IMR-90 (cell line): ENCODE measurements at regions not wholly inside any gene's neighbourhood (a gene's known extent, or its start where the extent isn't known, plus 50 kb on each side); places are given as distances from the start of the nearest gene placed in this dataset.

ENCODE experiments used
- ATAC-seq: fragments of 200-7000 bp; cut with Tn5 transposase; 2 replicates; pipeline ENCODE4 v1.9.1; 2020; ENCODE audit warnings: low read depth, mild to moderate bottlenecking, moderate library complexity
- BruUV-seq: library from RNA; stranded (reverse); fragments of 400-500 nt; replicated peaks from 2 replicates; lab custom pipeline; 2021; lab: Mats Ljungman, UMichigan
- CTCF ChIA-PET: fragments of 300-600 bp; formaldehyde crosslinking; extraction: SDS; loops from one replicate; lab custom pipeline; 2021; ENCODE audit warnings: antibody characterized with exemption; lab: Yijun Ruan, JAX
- POLR2A ChIA-PET: fragments of 300-600 bp; sonication (Branson Sonifier 250); formaldehyde crosslinking; loops from one replicate; lab custom pipeline; 2022; ENCODE audit warnings: antibody characterized with exemption; ENCODE audit not compliant: unreplicated experiment; lab: Charles Lee
- DNase-seq: peaks from one replicate; pipeline ENCODE4 v3.0.0; 2013
- H2AFZ ChIP-seq: replicated peaks from 2 replicates; pipeline ENCODE3; 2013; ENCODE audit warnings: low read length, mild to moderate bottlenecking; ENCODE audit not compliant: poor library complexity
- H2AK5ac ChIP-seq: 2 replicates; pipeline ENCODE4 v1.6.1; 2013; ENCODE audit warnings: low read depth, low read length, inconsistent platforms
- H2AK9ac ChIP-seq: replicated peaks from 2 replicates; pipeline ENCODE3; 2013; ENCODE audit warnings: mild to moderate bottlenecking, low read depth, low read length, moderate library complexity; ENCODE audit not compliant: poor library complexity
- H2BK120ac ChIP-seq: 2 replicates; pipeline ENCODE4 v1.6.1; 2013; ENCODE audit warnings: low read depth, low read length, inconsistent platforms
- H2BK15ac ChIP-seq: 3 replicates; pipeline ENCODE4 v1.6.1; 2013; ENCODE audit warnings: low read depth, low read length, inconsistent platforms
- H2BK20ac ChIP-seq: 2 replicates; pipeline ENCODE4 v1.6.1; 2013; ENCODE audit warnings: low read depth, mild to moderate bottlenecking, inconsistent platforms, low read length, moderate library complexity
- H2BK5ac ChIP-seq: 2 replicates; pipeline ENCODE4 v1.6.1; 2013; ENCODE audit warnings: mild to moderate bottlenecking, low read depth, low read length, inconsistent platforms; ENCODE audit not compliant: poor library complexity, severe bottlenecking
- H3K14ac ChIP-seq: replicated peaks from 2 replicates; pipeline ENCODE4 v1.6.1; 2013; ENCODE audit warnings: low read depth, low read length, inconsistent platforms
- H3K18ac ChIP-seq: 2 replicates; pipeline ENCODE4 v1.6.1; 2013; ENCODE audit warnings: low read depth, low read length, control low read depth
- H3K23ac ChIP-seq: 2 replicates; pipeline ENCODE4 v1.6.1; 2013; ENCODE audit warnings: low read depth, low read length, inconsistent platforms
- H3K27ac ChIP-seq: 2 replicates; pipeline ENCODE4 v1.5.1; 2013; ENCODE audit warnings: mild to moderate bottlenecking, control low read depth, low read length; ENCODE audit not compliant: insufficient read depth
- H3K27me3 ChIP-seq: 2 replicates; pipeline ENCODE4 v1.6.1; 2013; ENCODE audit warnings: low read length; ENCODE audit not compliant: control insufficient read depth, insufficient read depth
- H3K36me3 ChIP-seq: 2 replicates; pipeline ENCODE4 v1.6.1; 2013; ENCODE audit warnings: low read length, mixed read lengths; ENCODE audit not compliant: control insufficient read depth, insufficient read depth
- H3K4ac ChIP-seq: 2 replicates; pipeline ENCODE4 v1.6.1; 2013; ENCODE audit warnings: low read depth, low read length, inconsistent platforms
- H3K4me1 ChIP-seq: 2 replicates; pipeline ENCODE4 v1.6.1; 2013; ENCODE audit warnings: low read length, mixed read lengths; ENCODE audit not compliant: control insufficient read depth, insufficient read depth
- H3K4me2 ChIP-seq: 2 replicates; pipeline ENCODE4 v1.6.1; 2013; ENCODE audit warnings: low read depth, mild to moderate bottlenecking, control low read depth, low read length, moderate library complexity
- H3K4me3 ChIP-seq: 2 replicates; pipeline ENCODE4 v1.5.1; 2013; ENCODE audit warnings: low read depth, mild to moderate bottlenecking, control low read depth, low read length, moderate library complexity; ENCODE audit not compliant: insufficient read depth
- H3K56ac ChIP-seq: 2 replicates; pipeline ENCODE4 v1.6.1; 2013; ENCODE audit warnings: low read length, inconsistent platforms; ENCODE audit not compliant: insufficient read depth; ENCODE audit errors: extremely low read depth
- H3K79me1 ChIP-seq, 2 experiments: 2 replicates each; pipeline ENCODE4 v1.6.1; 2013; ENCODE audit warnings: low read length in 2 of 2, inconsistent platforms in 1 of 2, low read depth in 1 of 2
- H3K9ac ChIP-seq: 2 replicates; pipeline ENCODE4 v1.6.1; 2013; ENCODE audit warnings: low read depth, low read length, control low read depth
- H3K9me1 ChIP-seq: 2 replicates; pipeline ENCODE4 v1.6.1; 2013; ENCODE audit warnings: low read length, inconsistent platforms; ENCODE audit not compliant: insufficient read depth
- H3K9me3 ChIP-seq: 2 replicates; pipeline ENCODE4 v1.6.1; 2013; ENCODE audit warnings: low read length; ENCODE audit not compliant: control insufficient read depth, insufficient read depth
- H4K20me1 ChIP-seq: 2 replicates; pipeline ENCODE4 v1.6.1; 2013; ENCODE audit warnings: low read length, inconsistent platforms; ENCODE audit not compliant: insufficient read depth
- H4K5ac ChIP-seq: 2 replicates; pipeline ENCODE4 v1.6.1; 2013; ENCODE audit warnings: mild to moderate bottlenecking, low read depth, low read length, control low read depth
- H4K8ac ChIP-seq, 2 experiments: 2 replicates each; pipeline ENCODE4 v1.6.1; 2013; ENCODE audit warnings: low read depth in 2 of 2, low read length in 2 of 2, control low read depth in 1 of 2, inconsistent platforms in 1 of 2
- H4K91ac ChIP-seq: 2 replicates; pipeline ENCODE4 v1.6.1; 2013; ENCODE audit warnings: low read depth, low read length, inconsistent platforms; ENCODE audit not compliant: insufficient read depth
- BHLHE40 ChIP-seq: fragments of 150-350 bp; IDR thresholded peaks from 2 replicates; pipeline ENCODE4 v1.6.1; 2016; ENCODE audit warnings: mild to moderate bottlenecking, low read depth, low read length
- CEBPB ChIP-seq: IDR thresholded peaks from 2 replicates; pipeline ENCODE4 v1.6.1; 2012; ENCODE audit warnings: low read depth, low read length, improper control_type of control experiment
- CHD1 ChIP-seq: IDR thresholded peaks from 2 replicates; pipeline ENCODE4 v1.6.1; 2012; ENCODE audit warnings: low read depth, low read length, improper control_type of control experiment
- CTCF ChIP-seq: conservative IDR thresholded peaks from 2 replicates; pipeline ENCODE4 v1.5.1; 2012; ENCODE audit warnings: mild to moderate bottlenecking, low read depth, low read length, improper control_type of control experiment
- ELK1 ChIP-seq: fragments of 150-350 bp; IDR thresholded peaks from 2 replicates; pipeline ENCODE4 v1.6.1; 2016; ENCODE audit warnings: low read depth, mild to moderate bottlenecking, low read length, moderate library complexity, borderline replicate concordance
- FOS ChIP-seq: fragments of 150-350 bp; IDR thresholded peaks from 2 replicates; pipeline ENCODE4 v1.6.1; 2016; ENCODE audit warnings: low read depth, low read length
- MAFK ChIP-seq: IDR thresholded peaks from 2 replicates; pipeline ENCODE4 v1.6.1; 2012; ENCODE audit warnings: low read depth, low read length, improper control_type of control experiment
- MAZ ChIP-seq: IDR thresholded peaks from 2 replicates; pipeline ENCODE4 v1.6.1; 2012; ENCODE audit warnings: low read depth, mild to moderate bottlenecking, low read length, improper control_type of control experiment, moderate library complexity, borderline replicate concordance
- MXI1 ChIP-seq: IDR thresholded peaks from 2 replicates; pipeline ENCODE4 v1.6.1; 2012; ENCODE audit warnings: low read depth, mild to moderate bottlenecking, low read length, moderate library complexity, borderline replicate concordance
- NFE2L2 ChIP-seq: fragments of 150-350 bp; IDR thresholded peaks from 2 replicates; pipeline ENCODE4 v1.6.1; 2016; ENCODE audit warnings: low read depth, mild to moderate bottlenecking, low read length
- POLR2A ChIP-seq: IDR thresholded peaks from 2 replicates; pipeline ENCODE4 v1.6.1; 2012; ENCODE audit warnings: mild to moderate bottlenecking, low read depth, low read length
- RAD21 ChIP-seq: IDR thresholded peaks from 2 replicates; pipeline ENCODE4 v1.6.1; 2012; ENCODE audit warnings: low read length, improper control_type of control experiment
- RCOR1 ChIP-seq: IDR thresholded peaks from 2 replicates; pipeline ENCODE4 v1.6.1; 2012; ENCODE audit warnings: mild to moderate bottlenecking, low read length, improper control_type of control experiment; ENCODE audit not compliant: insufficient replicate concordance
- RFX5 ChIP-seq: IDR thresholded peaks from 2 replicates; pipeline ENCODE4 v1.8.0; 2012; ENCODE audit warnings: low read depth, mild to moderate bottlenecking, low read length, moderate library complexity
- SMC3 ChIP-seq: fragments of 150-350 bp; IDR thresholded peaks from 2 replicates; pipeline ENCODE4 v1.6.1; 2016; ENCODE audit warnings: low read depth, mild to moderate bottlenecking, antibody characterized with exemption, low read length, moderate library complexity
- USF2 ChIP-seq: fragments of 150-350 bp; IDR thresholded peaks from 2 replicates; pipeline ENCODE4 v1.6.1; 2017; ENCODE audit warnings: mild to moderate bottlenecking, antibody characterized with exemption, low read length, low read depth
- WGBS, 2 experiments: methylation state at CpG; one replicate each; pipeline versions ENCODE4 v1.1.5 to v1.1.7; 2013; ENCODE audit warnings: missing lambda C conversion rate in 2 of 2; ENCODE audit not compliant: insufficient read length in 1 of 2; ENCODE audit errors: extremely low coverage in 2 of 2; 5-methylcytosine and 5-hydroxymethylcytosine counted together
- dilution Hi-C: fragments of 300-500 bp; cut with HindIII; formaldehyde crosslinking; loops from one replicate; pipeline ENCODE4 v1.14.3; 2018; ENCODE audit warnings: low sequenced_read_pairs; ENCODE audit not compliant: unreplicated experiment
- in situ Hi-C: fragments of 300-500 bp; cut with MboI; formaldehyde crosslinking; loops from 3 replicates; pipeline ENCODE4 v1.14.3; 2019; ENCODE audit warnings: low sequenced_read_pairs, inconsistent platforms, mixed read lengths
- intact Hi-C: fragments of 100-400 bp; cut with micrococcal nuclease; formaldehyde crosslinking; loops from 2 replicates; pipeline ENCODE4 v1.10.0; 2022

GRCh38 chr18:11327391-11328009, 178.1 kb upstream of the PIEZO2 start:
- Histone ChIP-seq H3K4me1 (peaks cover 24% of the 10 kb centered on the region), H4K5ac (no peak overlapping the region), H3K36me3 (no peaks in the 10 kb centered on the region), H3K14ac (peak overlapping the region; percentile 77), H4K8ac (peak overlapping the region in 1 of 2 experiments; percentile 35; a peak in 1 of 4 replicates), H2BK5ac (no peak overlapping the region), H2BK120ac (peak overlapping the region; percentile 91), H2BK15ac (peak overlapping the region; percentile 61; the same call in 1 of the 3 replicates), H2BK20ac (peak overlapping the region; percentile 71; the same call in 1 of the 2 replicates), H4K91ac (0 out of 2 replicates have a peak overlapping the region, but pooled peaks have one; percentile 21), H3K4ac (peak overlapping the region; percentile 21; the same call in 1 of the 2 replicates), H3K27me3 (no peaks in the 10 kb centered on the region), H2AK9ac (no peak overlapping the region), H3K56ac (no peak overlapping the region), H2AFZ (no peak overlapping the region), H3K9me1 (peaks cover 13% of the 10 kb centered on the region), H2AK5ac (no peak overlapping the region), H3K9ac (no peak overlapping the region), H3K79me1 (no peaks in the 10 kb centered on the region), H3K9me3 (no peaks in the 10 kb centered on the region), H3K27ac (no peak overlapping the region), H3K4me3 (no peak overlapping the region), H3K23ac (no peak overlapping the region), H3K4me2 (no peak overlapping the region), H4K20me1 (0 out of 2 replicates have a peak, but pooled peaks cover 3% of the 10 kb centered on the region), H3K18ac (no peak overlapping the region)
- TF ChIP-seq MAFK (no peak), CEBPB (no peak), RFX5 (no peak), USF2 (no peak), SMC3 (no peak), RAD21 (no peak), RCOR1 (no peak), FOS (no peak), BHLHE40 (no peak), NFE2L2 (no peak), CHD1 (no peak), POLR2A (no peak), MAZ (no peak), ELK1 (no peak), CTCF (no peak), MXI1 (no peak)
- no TSS peak for BruUV-seq
- no CpG with 5 or more reads among the region's 4 CpGs for WGBS, 2 experiments
- ChIA-PET POLR2A (no interaction called here), CTCF (no interaction called here)
- in situ Hi-C loops, result no loop called here
- DNase-seq (peak; percentile 17), ATAC-seq (no peak)
- dilution Hi-C loops, result no loop called here
- intact Hi-C loops, result loop anchor here (5.0 kb wide), 2 partner anchors 70 to 175 kb away; no protein-coding TSS in a partner anchor
